ENCODE measurements at regions not wholly inside any gene's neighbourhood (a gene's known extent, or its start where the extent isn't known, plus 50 kb on each side); places are given as distances from the start of the nearest gene placed in this dataset.

- no peak for DNase-seq (ENCODE audit: low read depth)
- H3K4me3 ChIP-seq (ENCODE audit: low read depth, low read length), result no peak overlapping the region
- TF ChIP-seq POLR2A (IDR thresholded peaks at IDR 0.05; ENCODE audit: extremely low read depth, insufficient read length) (no peak), MYC (IDR thresholded peaks at IDR 0.05; ENCODE audit: low read depth, low read length) (no peak), MAX (IDR thresholded peaks at IDR 0.05; ENCODE audit: low read depth, low read length) (no peak), CTCF (IDR thresholded peaks at IDR 0.05; ENCODE audit: low read depth, low read length) (no peak)
Observed at GRCh38 chr5:5716665-5717064, 294.2 kb downstream of the ICE1 start.

- TF ChIP-seq CTCF (IDR thresholded peaks at IDR 0.05; ENCODE audit: low read depth, low read length) (no peak), MAX (IDR thresholded peaks at IDR 0.05; ENCODE audit: low read depth, low read length) (no peak), MYC (IDR thresholded peaks at IDR 0.05; ENCODE audit: low read depth, low read length) (no peak), POLR2A (IDR thresholded peaks at IDR 0.05; ENCODE audit: extremely low read depth, insufficient read length) (no peak)
- DNase-seq (ENCODE audit: low read depth), result no peak
- H3K4me3 ChIP-seq (ENCODE audit: low read depth, low read length), result no peak overlapping the region
Observed at GRCh38 chr5:5711592-5711991, 289.1 kb downstream of the ICE1 start.

GRCh38 chr5:5711112-5711511, 288.6 kb downstream of the ICE1 start:
- DNase-seq (ENCODE audit: low read depth), result no peak
- no peak overlapping the region for H3K4me3 ChIP-seq (ENCODE audit: low read depth, low read length)
- TF ChIP-seq MAX (IDR thresholded peaks at IDR 0.05; ENCODE audit: low read depth, low read length) (no peak), POLR2A (IDR thresholded peaks at IDR 0.05; ENCODE audit: extremely low read depth, insufficient read length) (no peak), MYC (IDR thresholded peaks at IDR 0.05; ENCODE audit: low read depth, low read length) (no peak), CTCF (IDR thresholded peaks at IDR 0.05; ENCODE audit: low read depth, low read length) (no peak)

- no peak for TF ChIP-seq MAX (IDR thresholded peaks at IDR 0.05; ENCODE audit: low read depth, low read length)
- no peak for TF ChIP-seq MYC (IDR thresholded peaks at IDR 0.05; ENCODE audit: low read depth, low read length)
- no peak for TF ChIP-seq CTCF (IDR thresholded peaks at IDR 0.05; ENCODE audit: low read depth, low read length)
- TF ChIP-seq POLR2A (IDR thresholded peaks at IDR 0.05; ENCODE audit: extremely low read depth, insufficient read length), result no peak
- DNase-seq (ENCODE audit: low read depth), result no peak
Observed at GRCh38 chr5:5710471-5710870, 288.0 kb downstream of the ICE1 start.

GRCh38 chr5:5708367-5708919, 286.0 kb downstream of the ICE1 start:
- no peak for DNase-seq (ENCODE audit: low read depth)
- no peak for TF ChIP-seq CTCF (IDR thresholded peaks at IDR 0.05; ENCODE audit: low read depth, low read length)
- TF ChIP-seq MAX (IDR thresholded peaks at IDR 0.05; ENCODE audit: low read depth, low read length), result no peak
- no peak for TF ChIP-seq POLR2A (IDR thresholded peaks at IDR 0.05; ENCODE audit: extremely low read depth, insufficient read length)
- TF ChIP-seq MYC (IDR thresholded peaks at IDR 0.05; ENCODE audit: low read depth, low read length), result no peak
- no peak overlapping the region for H3K4me3 ChIP-seq (ENCODE audit: low read depth, low read length)

More at GRCh38 chr5:5710471-5710870, 288.0 kb downstream of the ICE1 start:
- H3K4me3 ChIP-seq (ENCODE audit: low read depth, low read length), result no peak overlapping the region

All from NB4 (cell line).